Peyer's patch (tissue), 4 donors: ENCODE measurements at regions not wholly inside any gene's neighbourhood (a gene's known extent, or its start where the extent isn't known, plus 50 kb on each side); places are given as distances from the start of the nearest gene placed in this dataset.

Experiments
- DNase-seq, 3 donors: peaks; one replicate each; pipeline ENCODE4 v3.0.0-alpha.2; 2017 to 2019
- H3K27ac ChIP-seq, 4 donors: fragments of 200-600 bp; sonication (generic); one replicate each; pipeline ENCODE4 v1.5.1; 2016 to 2019
- H3K27me3 ChIP-seq, 2 donors: fragments of 200-600 bp; sonication (generic); one replicate each; pipeline ENCODE4 v1.5.1; 2019
- H3K36me3 ChIP-seq, 3 donors: fragments of 200-600 bp; sonication (generic); one replicate each; pipeline ENCODE4 v1.5.1; 2016 to 2019
- H3K4me1 ChIP-seq, 4 donors: fragments of 200-600 bp; sonication (generic); one replicate each; pipeline ENCODE4 v1.5.1; 2016 to 2019
- H3K4me3 ChIP-seq, 4 donors: fragments of 200-600 bp; sonication (generic); 1 replicate in 3 of 4; 2 replicates in 1 of 4; pipeline ENCODE4 v1.5.1; 2016 to 2019; ENCODE audit warnings: mild to moderate bottlenecking in 1 of 4
- H3K9me3 ChIP-seq, 4 donors: fragments of 200-600 bp; sonication (generic); one replicate each; pipeline ENCODE4 v1.5.1; 2016 to 2019; ENCODE audit warnings: mild to moderate bottlenecking in 1 of 4
- CTCF ChIP-seq, 6 experiments: fragments of 450-650 bp in 4 of 6; fragments of 200-600 bp in 2 of 6; sonication (generic) in 1 of 6; IDR thresholded peaks; one replicate each; pipeline ENCODE4 v1.5.1; 2017 to 2019; ENCODE audit warnings: antibody characterized with exemption in 6 of 6, mild to moderate bottlenecking in 3 of 6, moderate library complexity in 1 of 6
- POLR2A ChIP-seq, 2 donors: fragments of 450-650 bp; IDR thresholded peaks; one replicate each; pipeline ENCODE4 v1.5.1; 2017; ENCODE audit warnings: antibody characterized with exemption in 2 of 2, mild to moderate bottlenecking in 2 of 2, moderate library complexity in 2 of 2

- Histone ChIP-seq H3K27ac (no peak overlapping the region), H3K9me3 (no peaks in the 10 kb centered on the region), H3K27me3 (no peaks in the 10 kb centered on the region), H3K36me3 (no peaks in the 10 kb centered on the region), H3K4me1 (no peaks in the 10 kb centered on the region), H3K4me3 (no peak overlapping the region)
- no peak for DNase-seq
- TF ChIP-seq CTCF (IDR thresholded peaks at IDR 0.05) = no peak
- no peak for TF ChIP-seq POLR2A (IDR thresholded peaks at IDR 0.05)
These were observed 128.6 kb downstream of the IRX2 start for GRCh38 chr5:2622866-2623265.

GRCh38 chr5:2621631-2622030 lies 129.8 kb downstream of the IRX2 start:
- TF ChIP-seq POLR2A (IDR thresholded peaks at IDR 0.05) = no peak
- no peak for TF ChIP-seq CTCF (IDR thresholded peaks at IDR 0.05)
- Histone ChIP-seq H3K9me3 (no peaks in the 10 kb centered on the region), H3K27ac (no peak overlapping the region), H3K4me3 (no peak overlapping the region), H3K4me1 (no peaks in the 10 kb centered on the region), H3K27me3 (no peaks in the 10 kb centered on the region), H3K36me3 (no peaks in the 10 kb centered on the region)
- DNase-seq = no peak

- Histone ChIP-seq H3K4me1 (no peaks in the 10 kb centered on the region), H3K27me3 (no peaks in the 10 kb centered on the region), H3K4me3 (no peak overlapping the region), H3K27ac (no peak overlapping the region), H3K36me3 (no peaks in the 10 kb centered on the region), H3K9me3 (no peaks in the 10 kb centered on the region)
- no peak for DNase-seq
- no peak for TF ChIP-seq CTCF (IDR thresholded peaks at IDR 0.05)
- TF ChIP-seq POLR2A (IDR thresholded peaks at IDR 0.05) = no peak
These were observed 132.3 kb downstream of the IRX2 start for GRCh38 chr5:2619216-2619615.

GRCh38 chr5:2617461-2617860 lies 134.0 kb downstream of the IRX2 start:
- no peak overlapping the region for H3K27ac ChIP-seq
- no peaks in the 10 kb centered on the region for H3K9me3 ChIP-seq
- no peaks in the 10 kb centered on the region for H3K4me1 ChIP-seq
- DNase-seq = no peak
- no peaks in the 10 kb centered on the region for H3K36me3 ChIP-seq
- H3K4me3 ChIP-seq = no peak overlapping the region
- TF ChIP-seq POLR2A (IDR thresholded peaks at IDR 0.05) (no peak), CTCF (IDR thresholded peaks at IDR 0.05) (no peak)
- no peaks in the 10 kb centered on the region for H3K27me3 ChIP-seq

- Histone ChIP-seq H3K27ac (no peak overlapping the region), H3K9me3 (no peaks in the 10 kb centered on the region), H3K4me3 (no peak overlapping the region), H3K27me3 (no peaks in the 10 kb centered on the region), H3K36me3 (no peaks in the 10 kb centered on the region), H3K4me1 (no peaks in the 10 kb centered on the region)
- TF ChIP-seq CTCF (IDR thresholded peaks at IDR 0.05) (no peak), POLR2A (IDR thresholded peaks at IDR 0.05) (no peak)
- no peak for DNase-seq
These were observed 135.6 kb downstream of the IRX2 start for GRCh38 chr5:2615917-2616316.

GRCh38 chr5:2614571-2614970 lies 136.9 kb downstream of the IRX2 start:
- TF ChIP-seq CTCF (IDR thresholded peaks at IDR 0.05) (no peak), POLR2A (IDR thresholded peaks at IDR 0.05) (no peak)
- H3K36me3 ChIP-seq = no peaks in the 10 kb centered on the region
- H3K4me3 ChIP-seq = no peak overlapping the region
- no peak overlapping the region for H3K27ac ChIP-seq
- DNase-seq = no peak
- no peaks in the 10 kb centered on the region for H3K27me3 ChIP-seq
- no peaks in the 10 kb centered on the region for H3K4me1 ChIP-seq
- no peaks in the 10 kb centered on the region for H3K9me3 ChIP-seq
